GDM1 (cell line): ENCODE measurements at regions not wholly inside any gene's neighbourhood (a gene's known extent, or its start where the extent isn't known, plus 50 kb on each side); places are given as distances from the start of the nearest gene placed in this dataset.
A peak's percentile ranks its signal among the peaks of the same experiment; 100 is the strongest.

Source experiments
- DNase-seq: peaks from one replicate; lab custom pipeline; 2025; lab: John Stamatoyannopoulos, UW

GRCh38 chr5:111887706-111888105 is 130.7 kb upstream of the NREP start:
- no peak for DNase-seq

- no peak for DNase-seq
These were observed 112.7 kb upstream of the NREP start for GRCh38 chr5:111869681-111870080.

- DNase-seq, result no peak
These were observed 108.4 kb upstream of the NREP start for GRCh38 chr5:111865356-111865755.

- DNase-seq, result no peak
These were observed 106.8 kb upstream of the NREP start for GRCh38 chr5:111863801-111864200.

GRCh38 chr5:111859533-111860270 is 102.7 kb upstream of the NREP start:
- DNase-seq, result no peak

- no peak for DNase-seq
These were observed 102.0 kb upstream of the NREP start for GRCh38 chr5:111859031-111859430.

- DNase-seq, result no peak
These were observed 100.6 kb upstream of the NREP start for GRCh38 chr5:111857623-111858022.

GRCh38 chr5:111856876-111857466 is 100.0 kb upstream of the NREP start:
- no peak for DNase-seq

- no peak for DNase-seq
These were observed 98.4 kb upstream of the NREP start for GRCh38 chr5:111855356-111855755.

GRCh38 chr5:111854186-111854585 is 97.2 kb upstream of the NREP start:
- no peak for DNase-seq

- DNase-seq, result peak; percentile 14
These were observed 96.8 kb upstream of the NREP start for GRCh38 chr5:111853748-111854147.

- no peak for DNase-seq
These were observed 94.9 kb upstream of the NREP start for GRCh38 chr5:111851631-111852548.

- DNase-seq, result no peak
These were observed 91.5 kb upstream of the NREP start for GRCh38 chr5:111848476-111848875.

GRCh38 chr5:111847052-111847925 is 90.3 kb upstream of the NREP start:
- no peak for DNase-seq

- DNase-seq, result no peak
These were observed 83.2 kb upstream of the NREP start for GRCh38 chr5:111840036-111840674.

GRCh38 chr5:111839438-111839837 is 82.4 kb upstream of the NREP start:
- DNase-seq, result no peak

- DNase-seq, result no peak
These were observed 79.4 kb upstream of the NREP start for GRCh38 chr5:111836426-111836825.

- DNase-seq, result no peak
These were observed 78.1 kb upstream of the NREP start for GRCh38 chr5:111834926-111835599.

- DNase-seq, result no peak
These were observed 73.3 kb upstream of the NREP start for GRCh38 chr5:111830333-111830732.

GRCh38 chr5:111829701-111830100 is 72.7 kb upstream of the NREP start:
- no peak for DNase-seq

- DNase-seq, result no peak
These were observed 69.1 kb upstream of the NREP start for GRCh38 chr5:111826064-111826463.
